ENCODE measurements at regions not wholly inside any gene's neighbourhood (a gene's known extent, or its start where the extent isn't known, plus 50 kb on each side); places are given as distances from the start of the nearest gene placed in this dataset.
"Not testable (repeated sequence)": the region's sequence is repeated elsewhere in the genome, so short reads cannot be mapped to it uniquely, and the experiment has no call there.

- DNase-seq = no peak
These were observed 422.2 kb upstream of the SGO1 start for GRCh38 chr3:20608054-20608738.

- no peak for DNase-seq
These were observed 418.7 kb upstream of the SGO1 start for GRCh38 chr3:20604659-20605058.

GRCh38 chr3:20589275-20589674 lies 403.3 kb upstream of the SGO1 start:
- no peak for DNase-seq

- DNase-seq = no peak
These were observed 402.8 kb upstream of the SGO1 start for GRCh38 chr3:20588781-20589180.

- DNase-seq = no peak
These were observed 397.6 kb upstream of the SGO1 start for GRCh38 chr3:20583648-20584047.

- no peak for DNase-seq
These were observed 390.2 kb upstream of the SGO1 start for GRCh38 chr3:20576228-20576627.

GRCh38 chr3:20575146-20575545 lies 389.1 kb upstream of the SGO1 start:
- no peak for DNase-seq

- no peak for DNase-seq
These were observed 388.7 kb upstream of the SGO1 start for GRCh38 chr3:20574746-20575145.

- no peak for DNase-seq
These were observed 387.2 kb upstream of the SGO1 start for GRCh38 chr3:20573175-20573574.

GRCh38 chr3:20572473-20572872 lies 386.5 kb upstream of the SGO1 start:
- no peak for DNase-seq

- DNase-seq = no peak
These were observed 383.3 kb upstream of the SGO1 start for GRCh38 chr3:20569310-20569709.

- no peak for DNase-seq
These were observed 379.0 kb upstream of the SGO1 start for GRCh38 chr3:20564966-20565365.

- DNase-seq = no peak
These were observed 378.0 kb upstream of the SGO1 start for GRCh38 chr3:20563985-20564384.

- DNase-seq = no peak
These were observed 377.2 kb upstream of the SGO1 start for GRCh38 chr3:20563251-20563650.

- no peak for DNase-seq
These were observed 375.2 kb upstream of the SGO1 start for GRCh38 chr3:20561166-20561565.

GRCh38 chr3:20560446-20560845 lies 374.4 kb upstream of the SGO1 start:
- DNase-seq = not testable (repeated sequence)

GRCh38 chr3:20558161-20558560 lies 372.2 kb upstream of the SGO1 start:
- DNase-seq = no peak

- DNase-seq = no peak
These were observed 370.7 kb upstream of the SGO1 start for GRCh38 chr3:20556661-20557060.

GRCh38 chr3:20552605-20553275 lies 366.7 kb upstream of the SGO1 start:
- DNase-seq = no peak

GRCh38 chr3:20547361-20548269 lies 361.6 kb upstream of the SGO1 start:
- DNase-seq = not testable (repeated sequence)

GRCh38 chr3:20546636-20547035 lies 360.6 kb upstream of the SGO1 start:
- no peak for DNase-seq

GRCh38 chr3:20543535-20544226 lies 357.7 kb upstream of the SGO1 start:
- no peak for DNase-seq

- no peak for DNase-seq
These were observed 354.1 kb upstream of the SGO1 start for GRCh38 chr3:20540066-20540465.

Data from stimulated activated CD4-positive, alpha-beta T cell treated with anti-CD3 and anti-CD28 coated beads, Interleukin-4, amount 100 ng/mL, for 24 hours (primary cell).